ENCODE measurements at regions not wholly inside any gene's neighbourhood (a gene's known extent, or its start where the extent isn't known, plus 50 kb on each side); places are given as distances from the start of the nearest gene placed in this dataset.

GRCh38 chr10:124229201-124229988 is 136.0 kb upstream of the CHST15 start:
- TF ChIP-seq CTCF (IDR thresholded peaks at IDR 0.05; ENCODE audit: unreplicated experiment): no peak
- Mint-ChIP-seq H3K4me1 (ENCODE audit: low read depth) (no peaks in the 10 kb centered on the region), H3K27me3 (peaks cover 7% of the 10 kb centered on the region), H3K9me3 (ENCODE audit: low read depth) (peaks cover 47% of the 10 kb centered on the region), H3K4me3 (ENCODE audit: low read depth) (no peak overlapping the region), H3K36me3 (ENCODE audit: insufficient read depth) (no peaks in the 10 kb centered on the region), H3K27ac (no peak overlapping the region)
- DNase-seq (ENCODE audit: low spot score, unreplicated experiment): no peak

- Mint-ChIP-seq H3K36me3 (ENCODE audit: insufficient read depth) (no peaks in the 10 kb centered on the region), H3K27me3 (peaks cover 7% of the 10 kb centered on the region), H3K4me1 (ENCODE audit: low read depth) (no peaks in the 10 kb centered on the region), H3K27ac (no peak overlapping the region), H3K4me3 (ENCODE audit: low read depth) (no peak overlapping the region), H3K9me3 (ENCODE audit: low read depth) (peaks cover 47% of the 10 kb centered on the region)
- no peak for TF ChIP-seq CTCF (IDR thresholded peaks at IDR 0.05; ENCODE audit: unreplicated experiment)
- DNase-seq (ENCODE audit: low spot score, unreplicated experiment): no peak
Observed at GRCh38 chr10:124228471-124228870, 135.1 kb upstream of the CHST15 start.

GRCh38 chr10:124227988-124228387 is 134.6 kb upstream of the CHST15 start:
- no peaks in the 10 kb centered on the region for H3K4me1 Mint-ChIP-seq (ENCODE audit: low read depth)
- H3K9me3 Mint-ChIP-seq (ENCODE audit: low read depth): peaks cover 47% of the 10 kb centered on the region
- no peak for TF ChIP-seq CTCF (IDR thresholded peaks at IDR 0.05; ENCODE audit: unreplicated experiment)
- no peak overlapping the region for H3K4me3 Mint-ChIP-seq (ENCODE audit: low read depth)
- peaks cover 4% of the 10 kb centered on the region for H3K27me3 Mint-ChIP-seq
- H3K27ac Mint-ChIP-seq: no peak overlapping the region
- no peak for DNase-seq (ENCODE audit: low spot score, unreplicated experiment)
- no peaks in the 10 kb centered on the region for H3K36me3 Mint-ChIP-seq (ENCODE audit: insufficient read depth)

GRCh38 chr10:124227055-124227975 is 133.9 kb upstream of the CHST15 start:
- no peak overlapping the region for H3K4me3 Mint-ChIP-seq (ENCODE audit: low read depth)
- H3K27ac Mint-ChIP-seq: no peak overlapping the region
- no peaks in the 10 kb centered on the region for H3K36me3 Mint-ChIP-seq (ENCODE audit: insufficient read depth)
- peaks cover 47% of the 10 kb centered on the region for H3K9me3 Mint-ChIP-seq (ENCODE audit: low read depth)
- no peak for DNase-seq (ENCODE audit: low spot score, unreplicated experiment)
- H3K4me1 Mint-ChIP-seq (ENCODE audit: low read depth): no peaks in the 10 kb centered on the region
- peaks cover under 1% of the 10 kb centered on the region for H3K27me3 Mint-ChIP-seq
- TF ChIP-seq CTCF (IDR thresholded peaks at IDR 0.05; ENCODE audit: unreplicated experiment): no peak

GRCh38 chr10:124226271-124227054 is 133.1 kb upstream of the CHST15 start:
- H3K4me3 Mint-ChIP-seq (ENCODE audit: low read depth): no peak overlapping the region
- no peak for DNase-seq (ENCODE audit: low spot score, unreplicated experiment)
- H3K27me3 Mint-ChIP-seq: peaks cover 3% of the 10 kb centered on the region
- no peak for TF ChIP-seq CTCF (IDR thresholded peaks at IDR 0.05; ENCODE audit: unreplicated experiment)
- no peaks in the 10 kb centered on the region for H3K4me1 Mint-ChIP-seq (ENCODE audit: low read depth)
- H3K9me3 Mint-ChIP-seq (ENCODE audit: low read depth): peaks cover 47% of the 10 kb centered on the region
- H3K27ac Mint-ChIP-seq: no peak overlapping the region
- H3K36me3 Mint-ChIP-seq (ENCODE audit: insufficient read depth): no peaks in the 10 kb centered on the region
